ENCODE measurements at regions not wholly inside any gene's neighbourhood (a gene's known extent, or its start where the extent isn't known, plus 50 kb on each side); places are given as distances from the start of the nearest gene placed in this dataset.

DNA sequence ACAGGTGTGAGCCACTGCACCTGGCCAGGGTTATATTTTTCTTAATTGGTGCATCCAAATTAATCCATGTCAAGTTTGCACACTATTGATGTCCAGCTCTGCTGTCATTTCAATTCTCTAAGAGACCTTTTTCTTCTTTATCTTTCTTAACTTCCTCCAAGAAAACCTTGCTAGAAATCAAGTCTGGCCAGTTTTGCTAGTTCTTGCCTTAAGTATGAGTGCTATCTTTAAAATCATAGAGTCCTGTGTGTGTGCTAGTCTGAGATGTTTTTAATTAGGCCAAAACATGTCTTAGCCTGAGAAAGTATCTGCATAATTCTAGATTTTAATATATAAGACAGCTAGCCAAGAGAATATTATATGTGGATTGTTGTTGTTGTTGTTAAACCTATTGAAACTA is 56.2 kb upstream of the SLC39A10 start:
- H3K36me3 ChIP-seq (ENCODE audit: control insufficient read depth in 2 of 2, insufficient read depth in 2 of 2, low read length in 1 of 2) = no peaks in the 10 kb centered on the region
- in situ Hi-C loops (cut with MboI) = no loop called here
- ATAC-seq (no peak), DNase-seq (ENCODE audit: low read depth, low spot score) (no peak), FAIRE-seq (no peak)
- TF ChIP-seq IRF4 (IDR thresholded peaks at IDR 0.05; ENCODE audit: low read depth, low read length) (no peak), TCF12 (IDR thresholded peaks at IDR 0.05; ENCODE audit: low read depth, low read length) (no peak), KDM1A (IDR thresholded peaks at IDR 0.05; ENCODE audit: borderline replicate concordance) (no peak), SMAD1 (IDR thresholded peaks at IDR 0.05; ENCODE audit: low read depth, partially characterized antibody) (no peak)
- TF ChIP-seq, protein P1, sequence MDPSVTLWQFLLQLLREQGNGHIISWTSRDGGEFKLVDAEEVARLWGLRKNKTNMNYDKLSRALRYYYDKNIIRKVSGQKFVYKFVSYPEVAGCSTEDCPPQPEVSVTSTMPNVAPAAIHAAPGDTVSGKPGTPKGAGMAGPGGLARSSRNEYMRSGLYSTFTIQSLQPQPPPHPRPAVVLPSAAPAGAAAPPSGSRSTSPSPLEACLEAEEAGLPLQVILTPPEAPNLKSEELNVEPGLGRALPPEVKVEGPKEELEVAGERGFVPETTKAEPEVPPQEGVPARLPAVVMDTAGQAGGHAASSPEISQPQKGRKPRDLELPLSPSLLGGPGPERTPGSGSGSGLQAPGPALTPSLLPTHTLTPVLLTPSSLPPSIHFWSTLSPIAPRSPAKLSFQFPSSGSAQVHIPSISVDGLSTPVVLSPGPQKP (IDR thresholded peaks at IDR 0.05; ENCODE audit: low read depth, low read length) = no peak
- TF ChIP-seq, protein P2, sequence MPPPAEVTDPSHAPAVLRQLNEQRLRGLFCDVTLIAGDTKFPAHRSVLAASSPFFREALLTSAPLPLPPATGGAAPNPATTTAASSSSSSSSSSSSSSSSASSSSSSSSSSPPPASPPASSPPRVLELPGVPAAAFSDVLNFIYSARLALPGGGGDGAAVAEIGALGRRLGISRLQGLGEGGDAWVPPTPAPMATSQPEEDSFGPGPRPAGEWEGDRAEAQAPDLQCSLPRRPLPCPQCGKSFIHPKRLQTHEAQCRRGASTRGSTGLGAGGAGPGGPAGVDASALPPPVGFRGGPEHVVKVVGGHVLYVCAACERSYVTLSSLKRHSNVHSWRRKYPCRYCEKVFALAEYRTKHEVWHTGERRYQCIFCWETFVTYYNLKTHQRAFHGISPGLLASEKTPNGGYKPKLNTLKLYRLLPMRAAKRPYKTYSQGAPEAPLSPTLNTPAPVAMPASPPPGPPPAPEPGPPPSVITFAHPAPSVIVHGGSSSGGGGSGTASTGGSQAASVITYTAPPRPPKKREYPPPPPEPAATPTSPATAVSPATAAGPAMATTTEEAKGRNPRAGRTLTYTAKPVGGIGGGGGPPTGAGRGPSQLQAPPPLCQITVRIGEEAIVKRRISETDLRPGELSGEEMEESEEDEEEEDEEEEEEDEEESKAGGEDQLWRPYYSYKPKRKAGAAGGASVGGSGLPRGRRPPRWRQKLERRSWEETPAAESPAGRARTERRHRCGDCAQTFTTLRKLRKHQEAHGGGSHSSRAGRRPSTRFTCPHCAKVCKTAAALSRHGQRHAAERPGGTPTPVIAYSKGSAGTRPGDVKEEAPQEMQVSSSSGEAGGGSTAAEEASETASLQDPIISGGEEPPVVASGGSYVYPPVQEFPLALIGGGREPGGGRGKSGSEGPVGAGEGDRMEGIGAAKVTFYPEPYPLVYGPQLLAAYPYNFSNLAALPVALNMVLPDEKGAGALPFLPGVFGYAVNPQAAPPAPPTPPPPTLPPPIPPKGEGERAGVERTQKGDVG (CRISPR knock-in tag; IDR thresholded peaks at IDR 0.05) = no peak
- intact Hi-C loops (cut with micrococcal nuclease; ENCODE audit: unreplicated experiment) = no loop called here
- H3K4me3 ChIP-seq = no peak overlapping the region
- H3K9ac ChIP-seq (ENCODE audit: control insufficient read depth, insufficient read depth, low read length) = no peak overlapping the region
- H3K4me1 ChIP-seq (ENCODE audit: control insufficient read depth, insufficient read depth, low read length) = no peaks in the 10 kb centered on the region
- BruUV-seq (replicated peaks) = no TSS peak
- no peak overlapping the region for H3K4me2 ChIP-seq (ENCODE audit: control insufficient read depth, insufficient read depth)
- H3K9me3 ChIP-seq (replicated peaks; ENCODE audit: control insufficient read depth, insufficient read depth, low read length) = no peaks in the 10 kb centered on the region
- no peaks in the 10 kb centered on the region for H3K79me2 ChIP-seq (ENCODE audit: control insufficient read depth, insufficient read depth, low read length)
- ChIA-PET CTCF (interaction anchor here (0.6 to 1.7 kb wide), 3 partner anchors 17 to 492 kb away, joined by 3 read pairs; no protein-coding TSS in a partner anchor), RAD21 (ENCODE audit: unreplicated experiment) (interaction anchor here (1.3 kb wide), 1 partner anchor 24 kb away, joined by 4 read pairs; no protein-coding TSS in a partner anchor), SMC1A (ENCODE audit: uncharacterized antibody, unreplicated experiment) (interaction anchor here (0.7 to 2.0 kb wide), 2 partner anchors 8 to 14 kb away, joined by 3 to 6 read pairs; no protein-coding TSS in a partner anchor), POLR2A (interaction anchor here (0.6 kb wide), 2 partner anchors 13 to 85 kb away, joined by 4 to 5 read pairs; no protein-coding TSS in a partner anchor)
- H4K20me1 ChIP-seq (ENCODE audit: control insufficient read depth, insufficient read depth) = no peaks in the 10 kb centered on the region
- H3K27me3 ChIP-seq (replicated peaks in 1 of 2; ENCODE audit: control insufficient read depth in 2 of 2, insufficient read depth in 2 of 2, low read length in 1 of 2) = no peaks in the 10 kb centered on the region
- no peak overlapping the region for H3K27ac ChIP-seq (ENCODE audit: control insufficient read depth, insufficient read depth)
- no peak overlapping the region for H2AFZ ChIP-seq (ENCODE audit: control insufficient read depth, low read depth, low read length)

All from GM12878 (cell line).